NCI-H226 (cell line): ENCODE measurements at regions not wholly inside any gene's neighbourhood (a gene's known extent, or its start where the extent isn't known, plus 50 kb on each side); places are given as distances from the start of the nearest gene placed in this dataset.
A peak's percentile ranks its signal among the peaks of the same experiment; 100 is the strongest.
"Not testable (repeated sequence)": the region's sequence is repeated elsewhere in the genome, so short reads cannot be mapped to it uniquely, and the experiment has no call there.

Experiments used
- DNase-seq: peaks from one replicate; pipeline ENCODE4 v3.0.0-alpha.2; 2015

DNA sequence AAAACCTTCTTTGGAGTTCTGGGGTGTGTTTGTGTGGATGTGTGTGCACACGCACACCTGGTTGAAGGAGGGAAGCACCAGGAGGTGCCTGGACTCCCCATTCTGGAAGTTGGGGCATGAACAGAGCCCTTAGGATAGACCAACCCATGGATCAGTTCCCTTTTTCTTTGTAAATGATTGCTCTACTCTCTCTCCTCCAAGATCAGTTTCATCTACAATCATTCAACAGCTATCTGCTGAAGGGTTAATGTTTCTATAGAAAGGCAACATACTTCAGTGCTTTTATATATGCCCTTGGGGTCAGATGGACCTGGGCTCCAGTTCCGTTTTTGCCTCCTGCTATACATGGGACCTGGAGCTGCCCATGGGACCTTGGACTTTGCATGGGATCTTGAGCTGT lies 352.1 kb upstream of the CFAP20DC start:
- no peak for DNase-seq

DNA sequence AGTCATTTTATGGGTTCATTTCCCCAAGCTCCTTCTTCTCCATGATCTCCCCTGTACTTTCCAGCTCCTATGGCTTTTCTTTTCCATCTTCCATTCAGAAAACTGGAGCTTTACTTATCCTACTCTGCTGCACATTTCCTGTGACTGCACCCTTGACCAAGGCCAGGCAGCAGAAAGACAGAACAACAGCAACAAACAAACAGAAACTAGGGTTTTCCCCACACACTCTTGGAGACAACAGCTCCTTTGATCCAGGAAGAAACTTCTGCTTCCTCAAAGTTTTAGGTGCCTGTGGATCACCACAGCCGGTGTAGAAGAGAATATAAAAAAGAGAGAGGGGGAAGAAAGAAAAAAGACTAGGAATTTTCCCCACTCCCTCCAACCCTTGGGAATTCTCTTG lies 342.3 kb upstream of the CFAP20DC start:
- no peak for DNase-seq

DNA sequence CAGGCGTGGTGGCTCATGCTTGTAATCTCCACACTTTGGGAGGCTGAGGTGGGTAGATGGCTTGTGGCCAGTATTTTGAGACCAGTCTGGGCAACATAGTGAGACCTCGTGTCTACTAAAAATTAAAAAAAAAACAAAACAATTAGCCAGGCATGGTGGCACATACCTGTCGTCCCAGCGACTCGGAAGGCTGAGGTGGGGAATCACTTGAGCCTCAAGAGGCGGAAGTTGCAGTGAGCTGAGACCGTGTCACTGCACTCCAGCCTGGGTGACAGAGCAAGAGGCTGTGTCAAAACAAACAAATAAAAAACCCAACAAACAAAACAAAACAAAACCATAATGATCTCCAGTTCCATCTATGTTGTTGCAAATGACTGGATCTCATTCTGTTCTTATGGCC lies 341.3 kb upstream of the CFAP20DC start:
- DNase-seq = no peak

DNA sequence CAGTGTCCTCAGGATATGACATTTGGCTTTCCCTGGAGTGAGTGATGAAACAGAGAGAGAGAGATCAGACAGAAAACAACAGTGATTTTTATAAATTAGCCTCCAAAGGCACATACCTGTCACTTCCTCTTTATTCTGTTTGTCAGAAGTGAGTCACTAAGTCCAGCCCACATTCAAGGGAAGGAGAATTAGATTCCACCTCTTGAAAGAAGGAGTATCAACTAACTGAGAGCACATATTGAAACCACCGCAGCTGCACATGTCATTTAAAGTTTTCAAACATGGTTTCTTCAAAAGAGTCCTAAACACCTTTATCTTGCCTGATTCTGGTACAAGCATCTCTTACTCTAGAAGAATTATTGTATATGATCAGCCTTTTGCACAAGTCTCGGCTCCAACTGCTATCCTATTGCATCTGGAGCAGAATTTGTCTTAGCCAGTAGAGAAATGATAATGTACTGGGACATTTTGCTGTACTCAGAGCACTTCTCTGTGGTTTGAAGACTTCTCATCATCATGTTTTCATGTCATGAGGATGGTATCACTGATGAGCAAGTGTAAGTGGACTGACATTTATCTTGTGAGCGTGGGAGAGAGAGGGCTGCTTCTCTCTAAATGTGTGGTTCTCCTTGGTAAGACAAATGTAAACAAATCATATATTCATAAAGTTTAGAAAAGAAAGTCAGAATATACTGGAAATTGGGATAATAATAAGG lies 338.9 kb upstream of the CFAP20DC start:
- peak; percentile 12 for DNase-seq

DNA sequence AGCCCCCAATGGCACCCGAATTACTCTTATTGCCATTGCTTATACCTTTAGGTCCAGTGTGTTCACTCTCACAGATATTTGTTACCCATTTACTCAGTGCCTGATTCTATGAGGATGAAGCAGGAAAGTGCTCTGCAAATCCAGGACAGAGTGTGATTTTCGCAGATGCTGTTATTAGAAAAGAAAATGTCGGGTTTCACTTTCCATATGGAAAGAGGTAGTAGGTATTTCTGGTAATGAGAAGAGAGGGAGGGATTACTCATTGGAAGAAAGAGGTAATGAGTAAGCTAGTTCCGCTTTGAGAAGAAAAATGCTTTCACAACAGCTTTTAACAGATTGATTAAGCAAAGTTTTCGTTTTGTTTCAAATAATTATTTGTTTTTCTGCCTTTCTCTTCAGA lies 336.3 kb upstream of the CFAP20DC start:
- no peak for DNase-seq

DNA sequence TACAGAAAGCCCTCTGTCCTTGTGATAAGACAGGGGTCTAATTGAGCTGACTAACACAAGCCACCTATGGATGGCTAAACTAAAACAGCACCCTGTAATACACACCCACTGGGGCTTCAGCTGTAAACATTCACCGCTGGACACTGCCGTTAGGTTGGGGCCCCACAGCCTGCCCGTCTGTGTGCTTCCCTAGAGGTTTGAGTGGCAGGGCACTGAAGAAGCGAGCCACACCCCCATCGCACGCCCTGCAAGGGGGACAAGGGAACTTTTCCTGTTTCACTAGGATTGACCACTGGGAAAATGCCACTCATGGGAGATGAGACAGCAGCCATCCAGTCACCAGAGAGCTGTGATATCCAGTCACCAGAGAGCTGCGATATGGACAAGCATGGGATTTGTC lies 335.7 kb upstream of the CFAP20DC start:
- DNase-seq = no peak

DNA sequence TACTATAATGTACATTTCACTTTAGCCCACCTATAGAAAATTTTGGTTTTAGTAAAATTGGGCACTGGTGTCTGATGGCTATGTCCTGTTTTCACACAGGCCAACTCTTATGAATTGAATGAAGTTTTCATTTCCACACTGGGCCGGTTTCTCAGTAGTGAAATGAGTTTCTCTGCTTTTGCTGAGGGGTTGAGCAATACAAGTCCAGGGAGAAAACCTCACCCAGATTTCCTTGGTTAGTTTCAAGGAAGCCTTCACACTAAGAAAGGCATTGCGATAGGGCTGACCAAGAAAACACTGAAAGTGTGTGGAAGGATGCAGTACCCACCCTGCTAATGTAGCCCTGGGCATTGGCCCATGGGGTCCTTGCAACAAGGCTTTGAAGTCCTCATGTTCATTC lies 331.5 kb upstream of the CFAP20DC start:
- DNase-seq = no peak

DNA sequence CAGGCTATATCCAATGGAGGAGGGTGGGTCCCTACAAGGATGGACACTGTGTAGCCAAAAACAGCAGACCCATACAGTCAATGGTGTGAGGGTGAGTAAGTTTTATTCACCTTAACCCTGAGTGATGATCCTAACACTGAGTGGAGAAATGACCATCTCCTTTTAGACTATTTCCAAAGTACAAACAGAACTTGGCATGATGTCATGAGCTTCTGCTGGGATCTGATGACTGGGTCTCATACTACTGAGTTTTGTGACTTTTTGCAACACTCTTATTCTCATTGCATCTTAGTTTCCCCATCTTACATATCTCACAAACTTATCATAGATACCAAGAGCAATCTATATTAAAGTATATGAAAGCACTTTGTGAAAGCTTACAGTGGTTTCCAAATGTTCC lies 330.3 kb upstream of the CFAP20DC start:
- no peak for DNase-seq

DNA sequence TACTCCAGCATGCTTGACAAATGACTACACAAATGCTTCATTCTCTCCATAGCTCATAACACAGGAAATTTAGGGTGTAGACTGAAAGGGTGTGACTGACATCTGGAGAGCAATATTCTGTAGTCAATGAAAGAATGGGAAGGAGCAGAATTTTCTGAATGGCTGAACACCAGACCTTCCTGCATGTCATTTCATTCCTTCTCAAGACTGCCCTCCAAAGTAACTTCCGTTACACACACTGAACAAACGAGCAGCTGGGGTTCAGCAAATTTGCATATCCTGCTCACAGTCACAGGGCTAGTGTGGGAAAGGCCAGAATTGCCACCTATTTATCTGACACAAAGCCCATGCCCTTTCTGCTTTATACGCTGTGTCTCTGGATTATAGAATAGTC lies 325.0 kb upstream of the CFAP20DC start:
- no peak for DNase-seq

DNA sequence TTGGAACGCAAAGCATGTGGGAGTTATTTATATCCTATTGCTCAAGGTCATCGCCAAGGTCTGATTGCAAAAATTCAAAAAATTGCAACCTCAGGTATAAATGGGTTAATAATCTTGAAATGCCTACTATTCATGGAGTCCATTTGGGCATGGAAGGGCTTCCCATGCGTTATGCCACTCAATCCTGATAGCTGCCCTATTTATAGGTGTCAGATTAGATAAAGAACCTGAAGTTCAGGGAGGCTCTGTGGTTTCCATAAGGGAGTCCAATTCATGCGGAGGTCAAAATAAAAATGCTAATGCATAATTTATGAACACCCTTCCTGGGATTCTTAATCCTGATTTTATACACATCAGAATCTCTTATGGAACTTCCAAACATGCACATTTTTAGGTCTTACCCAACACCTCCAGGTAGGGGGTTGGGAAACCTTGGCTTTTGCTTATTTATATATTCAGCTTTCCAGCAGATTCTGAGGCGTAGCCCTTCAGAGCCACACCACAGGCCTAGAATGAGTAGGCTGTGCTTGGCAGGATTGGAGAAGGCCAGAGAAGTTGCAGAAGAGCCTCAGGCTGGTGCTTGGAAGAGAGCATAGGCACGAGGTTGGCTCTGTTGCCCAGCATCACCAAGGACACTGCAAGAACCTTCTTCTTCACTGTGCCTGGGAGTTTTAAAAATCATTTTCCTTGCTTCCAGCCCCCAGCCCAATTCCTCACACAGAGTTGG lies 324.4 kb upstream of the CFAP20DC start:
- DNase-seq = no peak

DNA sequence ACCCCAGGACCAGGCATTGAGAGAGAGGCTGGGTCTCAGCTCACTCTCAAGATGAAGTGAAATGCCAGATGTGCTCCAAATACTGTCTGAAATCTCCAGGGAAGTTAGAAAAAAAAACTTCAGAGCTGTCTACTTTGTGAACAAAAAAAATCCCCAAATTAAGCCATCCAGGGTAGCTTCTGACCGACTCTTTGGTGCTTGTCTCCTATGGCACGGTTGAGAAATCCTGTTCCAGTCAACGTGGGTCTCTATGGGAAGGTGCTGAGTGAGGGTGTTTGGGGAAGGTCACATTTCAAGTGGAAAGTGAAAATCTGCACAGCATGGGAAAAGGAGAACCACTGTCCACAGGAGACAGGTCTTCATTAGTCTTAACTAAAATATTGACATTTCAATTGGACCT lies 322.5 kb upstream of the CFAP20DC start:
- no peak for DNase-seq

DNA sequence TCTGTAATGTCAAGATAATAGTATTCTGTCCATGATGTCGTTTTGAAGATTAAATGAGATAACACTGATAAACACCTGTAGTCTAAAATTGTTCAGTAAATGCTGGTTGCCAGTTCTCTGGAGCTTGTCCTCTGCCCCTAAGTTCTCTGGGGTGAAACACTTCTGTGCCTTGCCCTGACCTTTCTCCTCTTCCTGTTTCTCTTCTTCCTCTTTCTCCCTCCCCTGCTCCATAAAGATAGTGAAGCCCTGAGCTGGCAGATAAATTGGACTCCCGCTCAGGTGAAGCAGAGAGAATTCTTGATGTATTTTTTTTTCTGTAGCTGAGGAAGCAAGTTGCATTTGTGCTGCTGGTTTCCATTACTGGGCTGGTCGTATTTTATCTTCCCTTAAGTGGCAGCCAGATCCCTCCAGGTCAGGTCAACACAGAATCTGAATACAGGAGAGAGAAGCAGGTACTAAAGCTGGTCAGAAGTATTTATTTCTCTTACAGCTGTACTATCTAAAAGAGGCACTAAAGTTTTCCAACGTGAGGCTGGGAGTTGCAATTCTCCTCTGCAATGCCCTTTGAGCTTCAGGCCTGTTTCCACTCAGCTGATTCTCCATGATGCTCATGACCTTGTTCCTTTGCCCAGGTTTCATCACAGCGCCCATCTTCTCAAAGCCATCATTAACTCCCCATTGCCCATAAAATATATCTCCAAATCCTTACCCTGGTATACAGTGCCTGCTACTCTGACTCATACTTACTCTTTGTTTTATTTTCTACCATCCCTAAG lies 319.3 kb upstream of the CFAP20DC start:
- no peak for DNase-seq

DNA sequence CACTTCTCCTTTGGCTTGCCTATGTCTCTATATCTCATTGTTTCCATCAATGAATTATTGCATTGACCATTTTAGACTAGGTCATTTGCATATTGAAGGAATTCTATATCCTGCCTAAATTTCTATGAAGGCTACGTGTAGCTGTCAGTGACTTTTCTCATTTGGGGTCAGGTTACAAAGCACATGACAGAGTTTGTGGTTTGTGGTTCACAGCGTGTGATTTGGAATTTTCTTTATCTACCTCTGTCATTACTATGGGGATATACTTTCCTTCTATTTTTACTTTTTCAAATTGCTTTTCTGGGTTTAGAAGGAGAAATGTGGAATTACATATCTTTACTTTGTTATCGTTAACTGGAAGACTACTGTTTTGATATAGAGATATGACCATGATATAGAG lies 317.3 kb upstream of the CFAP20DC start:
- no peak for DNase-seq

DNA sequence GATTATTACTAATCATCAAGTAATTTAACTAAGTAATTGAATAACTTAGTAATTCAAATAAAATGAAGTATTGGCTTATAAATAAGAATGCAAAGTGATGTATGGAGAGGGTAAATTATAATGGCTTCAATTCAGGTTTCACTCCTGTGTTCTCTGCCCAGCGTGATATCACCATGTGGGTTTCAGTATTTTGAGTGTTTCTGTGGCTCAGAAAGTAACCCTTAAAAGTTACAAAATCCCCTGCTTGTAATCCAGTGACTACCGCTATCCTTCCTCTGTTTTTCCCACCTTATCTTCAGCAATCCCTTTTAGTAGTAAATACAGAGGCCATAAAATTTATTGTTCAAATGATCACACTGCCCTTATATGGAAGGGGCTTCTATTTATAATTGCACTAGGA lies 316.4 kb upstream of the CFAP20DC start:
- DNase-seq = no peak

DNA sequence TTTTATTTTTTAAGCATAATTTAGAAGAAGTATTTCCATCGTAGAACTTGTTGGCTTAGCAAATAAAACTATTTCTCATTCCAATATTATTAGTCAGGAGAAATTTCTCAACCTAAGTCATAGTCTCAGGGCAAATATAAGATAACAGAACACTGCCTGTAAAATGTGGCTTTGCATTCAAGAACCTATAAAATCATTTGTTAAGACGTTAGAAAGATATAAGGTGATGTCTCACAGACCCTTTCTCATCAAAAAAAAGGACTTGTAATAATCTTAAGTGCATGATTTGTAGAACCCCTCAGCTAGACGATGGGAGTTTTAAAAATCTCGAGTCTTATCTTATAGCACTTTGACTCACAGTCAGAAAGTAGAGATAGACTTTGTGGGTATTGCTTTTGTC lies 314.7 kb upstream of the CFAP20DC start:
- DNase-seq = peak; percentile 86

DNA sequence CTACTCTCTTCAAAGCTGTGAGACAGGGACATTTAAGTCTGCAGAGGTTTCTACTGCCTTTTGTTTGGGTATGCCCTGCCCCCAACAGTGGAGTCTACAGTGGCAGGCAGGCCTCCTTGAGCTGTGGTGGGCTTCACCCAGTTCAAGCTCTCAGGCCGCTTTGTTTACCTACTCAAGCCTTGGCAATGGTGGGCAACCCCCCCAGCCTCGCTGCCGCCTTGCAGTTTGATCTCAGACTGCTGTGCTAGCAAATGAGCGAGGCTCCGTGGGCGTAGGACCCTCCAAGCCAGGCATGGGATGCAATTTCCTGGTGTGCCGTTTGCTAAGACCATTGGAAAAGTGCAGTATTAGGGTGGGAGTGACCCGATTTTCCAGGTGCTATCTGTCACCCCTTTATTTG lies 310.5 kb upstream of the CFAP20DC start:
- DNase-seq = not testable (repeated sequence)

DNA sequence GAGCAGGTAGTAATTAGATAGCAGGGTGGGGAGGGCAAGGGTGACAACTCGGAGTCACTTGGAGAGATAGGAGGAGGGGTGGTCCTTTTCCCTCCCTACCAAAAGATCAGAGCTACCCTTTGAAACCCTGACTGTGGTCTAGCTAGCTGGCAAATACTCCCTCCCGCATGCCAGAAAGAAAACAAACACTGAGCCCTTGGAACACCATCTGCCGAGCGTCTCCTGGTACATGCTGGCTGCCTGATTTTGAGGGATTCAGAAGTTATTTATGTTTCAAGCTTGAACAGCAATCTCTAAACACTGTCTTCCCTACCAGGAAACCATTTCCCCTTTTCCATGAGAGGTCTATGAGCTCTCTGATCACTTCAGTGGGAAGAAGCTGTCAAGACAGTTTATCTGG lies 291.6 kb upstream of the CFAP20DC start:
- no peak for DNase-seq

DNA sequence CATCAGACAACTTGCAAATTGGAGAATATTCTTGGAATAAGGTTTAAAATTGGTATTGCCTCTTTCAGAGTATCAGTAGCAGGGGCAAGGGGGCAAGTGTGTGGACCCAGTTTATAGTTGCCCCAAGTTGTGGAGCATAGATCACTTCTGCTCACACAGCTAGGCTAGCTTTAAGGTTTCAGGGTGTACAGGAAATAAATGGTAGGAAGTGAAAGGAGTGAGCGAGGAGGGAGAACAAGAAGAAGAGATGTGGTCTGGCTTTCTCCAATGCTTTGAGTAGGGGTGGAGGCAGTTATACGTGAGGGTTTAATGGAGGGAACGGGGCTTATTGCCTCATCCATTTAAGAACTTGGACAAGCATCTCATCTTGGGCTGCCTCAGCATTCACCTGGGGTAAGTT lies 290.0 kb upstream of the CFAP20DC start:
- DNase-seq = no peak

DNA sequence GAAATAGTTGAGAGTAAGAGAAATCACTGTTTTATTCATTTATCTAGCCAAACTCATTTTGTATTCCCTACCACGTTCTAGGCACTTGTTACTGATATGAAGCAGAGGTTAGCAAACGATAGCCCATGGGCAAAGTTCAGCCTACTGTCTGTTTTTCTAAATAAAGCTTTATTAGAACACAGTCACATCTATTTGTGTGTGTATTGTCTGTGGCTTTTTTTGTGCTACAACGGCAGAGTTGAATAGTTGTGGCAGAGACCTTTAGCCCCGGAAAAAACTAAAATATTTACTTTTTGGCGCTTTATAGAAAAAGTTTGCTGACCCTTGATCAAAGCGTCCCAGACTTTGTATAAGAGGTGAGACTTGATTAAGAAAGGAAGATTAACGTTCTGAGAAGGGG lies 289.1 kb upstream of the CFAP20DC start:
- no peak for DNase-seq

DNA sequence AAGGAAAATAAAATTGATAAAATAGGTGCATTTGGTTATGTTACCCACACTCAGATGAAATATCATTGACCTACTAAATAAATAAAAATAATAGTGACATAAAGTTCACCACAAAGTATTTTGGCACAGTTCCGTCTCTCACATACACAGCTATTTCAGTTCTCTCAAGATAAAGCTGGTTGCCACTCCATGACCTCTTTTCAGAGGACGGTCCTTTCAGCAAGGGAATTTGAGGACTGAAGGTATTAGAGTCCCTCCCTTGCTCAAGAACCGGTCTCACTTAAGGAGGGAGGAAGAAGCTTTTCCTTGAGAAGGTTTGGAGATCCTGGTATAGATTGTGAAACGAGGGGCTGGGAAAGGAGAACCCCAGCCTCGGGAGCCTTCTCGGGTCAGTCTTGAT lies 285.5 kb upstream of the CFAP20DC start:
- no peak for DNase-seq

DNA sequence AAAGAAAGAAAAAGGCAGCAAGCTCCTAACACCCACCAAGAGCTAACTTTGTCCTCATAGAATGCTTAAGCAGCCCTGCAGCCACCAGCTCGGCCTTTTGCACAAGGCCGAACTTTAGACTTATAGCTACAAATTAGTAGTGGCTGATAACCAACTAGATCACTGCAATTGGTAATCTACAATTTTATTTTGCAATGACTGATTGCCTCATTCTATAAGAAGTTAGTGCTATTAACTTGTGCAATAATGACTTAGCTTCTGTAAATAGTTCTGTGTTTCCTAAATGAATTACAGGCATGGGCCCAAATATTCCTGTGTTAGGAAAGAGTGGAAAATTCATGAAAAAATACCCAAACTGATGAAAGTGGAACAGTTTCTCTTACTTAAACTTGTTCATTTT lies 284.8 kb upstream of the CFAP20DC start:
- no peak for DNase-seq

DNA sequence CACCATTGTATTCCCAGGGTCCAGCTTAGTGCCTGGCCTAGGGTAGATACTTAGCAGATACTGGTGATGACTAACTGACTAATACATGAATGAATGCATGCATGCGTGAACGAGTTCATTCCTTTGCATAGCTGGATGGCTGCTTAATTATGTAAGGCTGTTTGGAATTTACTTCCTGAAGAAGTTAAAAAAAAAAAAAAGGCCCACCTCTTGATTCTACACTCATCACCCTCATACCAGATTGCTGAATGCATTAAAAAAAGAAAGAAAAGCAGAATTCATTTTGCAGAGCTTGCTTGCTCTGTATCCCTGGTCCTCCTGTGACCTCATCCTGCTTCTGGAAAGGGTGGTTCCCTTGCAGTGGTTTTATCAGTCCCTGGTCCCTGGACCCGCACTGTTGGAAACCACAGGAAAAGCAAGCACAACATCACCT lies 277.6 kb upstream of the CFAP20DC start:
- DNase-seq = peak; percentile 95

DNA sequence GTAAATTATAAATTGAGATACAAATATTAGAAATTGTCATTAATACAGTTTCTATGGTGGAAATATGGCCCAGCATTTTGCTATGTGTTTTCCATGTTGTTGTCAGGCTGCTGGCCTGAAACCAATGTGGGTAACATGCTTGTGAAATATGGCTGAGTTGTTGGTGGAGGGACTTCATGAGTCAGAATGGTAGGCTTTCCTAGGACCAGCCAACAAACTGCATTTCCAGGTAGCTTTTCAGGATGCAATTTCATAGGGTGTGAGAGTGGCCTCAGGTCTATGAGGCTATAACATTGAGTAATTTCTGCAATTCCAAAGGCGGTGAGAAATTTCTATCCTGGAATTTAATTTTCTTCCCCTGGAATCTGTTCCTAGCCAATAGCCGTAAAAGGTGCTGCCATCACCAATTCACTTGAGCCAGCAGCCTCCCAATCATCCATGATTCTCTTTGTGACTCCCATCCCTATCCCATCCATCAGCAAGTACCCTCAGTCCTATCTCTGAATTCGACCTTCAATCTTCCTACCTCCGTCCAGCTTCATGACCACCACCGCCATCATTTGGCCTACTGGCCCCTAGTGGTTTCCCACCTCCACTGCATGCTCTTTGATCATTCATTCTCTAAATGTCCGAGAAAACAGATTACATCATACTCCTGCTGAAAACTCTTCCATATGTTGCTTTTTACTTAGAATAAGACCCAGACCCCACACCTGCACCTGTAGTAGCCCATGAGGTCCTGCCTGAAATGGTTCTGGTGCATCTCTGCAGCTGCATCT lies 276.6 kb upstream of the CFAP20DC start:
- peak; percentile 44 for DNase-seq
